ENCODE measurements at regions not wholly inside any gene's neighbourhood (a gene's known extent, or its start where the extent isn't known, plus 50 kb on each side); places are given as distances from the start of the nearest gene placed in this dataset.

DNA sequence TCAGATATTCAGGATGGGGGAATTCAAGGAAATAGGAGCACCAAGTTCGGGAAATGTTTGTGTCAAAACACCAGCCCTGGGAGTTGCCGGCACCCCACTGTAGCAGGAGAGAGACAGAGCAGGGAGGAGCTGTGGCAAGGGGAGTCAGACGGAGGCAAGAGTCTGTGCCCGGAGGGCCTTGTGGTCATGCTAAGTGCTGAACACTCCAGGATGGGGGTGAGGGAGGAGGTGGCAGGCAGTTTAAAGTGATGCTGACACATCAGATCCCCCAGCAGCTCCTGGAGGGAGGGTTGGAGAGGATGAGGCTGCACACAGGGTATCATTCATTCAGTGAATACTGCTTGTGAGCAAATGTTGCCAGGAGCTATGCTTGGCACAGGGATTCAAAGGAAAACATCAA, 150.3 kb upstream of the ETV3 start:
- Histone ChIP-seq H3K79me2 (ENCODE audit: insufficient read depth, low read length) (no peaks in the 10 kb centered on the region), H2AFZ (ENCODE audit: low read depth, low read length, poor library complexity, severe bottlenecking) (no peak overlapping the region), H3K9ac (ENCODE audit: low read length) (no peak overlapping the region), H3K27ac (ENCODE audit: low read depth, low read length) (no peak overlapping the region), H3K4me1 (ENCODE audit: control insufficient read depth in 1 of 2, insufficient read depth in 2 of 2, low read length in 2 of 2) (no peaks in the 10 kb centered on the region), H3K36me3 (ENCODE audit: control insufficient read depth in 1 of 2, insufficient read depth in 2 of 2, low read length in 2 of 2) (no peaks in the 10 kb centered on the region), H3K9me3 (ENCODE audit: control insufficient read depth in 1 of 2, insufficient read depth in 1 of 2, low read depth in 1 of 2, low read length in 2 of 2) (no peaks in the 10 kb centered on the region), H3K27me3 (ENCODE audit: insufficient read depth, low read length) (peaks cover 60% of the 10 kb centered on the region), H3K9me2 (ENCODE audit: insufficient read depth) (no peaks in the 10 kb centered on the region), H3K4me3 (replicated peaks in 1 of 2; ENCODE audit: low read depth in 1 of 2, low read length in 2 of 2) (no peak overlapping the region), H3K4me2 (ENCODE audit: low read length) (no peak overlapping the region), H4K20me1 (ENCODE audit: insufficient read depth) (no peaks in the 10 kb centered on the region)
- TF ChIP-seq EZH2 (IDR thresholded peaks at IDR 0.05) (no peak), CEBPB (IDR thresholded peaks at IDR 0.05; ENCODE audit: low read depth) (no peak), TCF7L2 (IDR thresholded peaks at IDR 0.05; ENCODE audit: borderline replicate concordance, extremely low read depth, insufficient read depth, insufficient read length) (no peak)
- ATAC-seq (no peak), DNase-seq (ENCODE audit: low read depth, low spot score) (no peak)
- BruUV-seq (replicated peaks): no TSS peak
- POLR2A ChIA-PET: no interaction called here
- intact Hi-C loops (cut with micrococcal nuclease): no loop called here
- RAD21 ChIA-PET (ENCODE audit: low non-redundant PET in 1 of 2, low total read pairs in 2 of 2, uncharacterized antibody in 2 of 2, unreplicated experiment in 2 of 2): no interaction called here
- CTCF ChIA-PET: no interaction called here

DNA sequence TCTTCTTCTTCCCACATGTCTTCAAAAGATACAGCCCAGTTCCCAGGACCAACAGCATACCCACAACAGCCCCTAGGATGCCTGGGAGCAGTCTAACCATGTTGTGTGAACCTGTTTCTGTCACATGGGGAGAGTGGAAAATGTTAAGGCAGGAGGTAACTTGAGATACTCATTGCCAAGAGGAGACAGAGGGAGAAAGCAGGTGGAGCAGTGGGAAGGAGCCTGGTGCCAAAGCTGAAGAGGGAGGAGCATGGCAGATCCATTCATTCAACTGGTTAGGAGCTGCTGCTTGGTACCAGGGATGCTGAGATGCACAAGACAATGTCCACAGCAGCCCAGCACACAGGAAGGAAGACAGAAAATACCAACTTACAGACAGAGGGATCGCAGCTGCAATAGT, 149.8 kb upstream of the ETV3 start:
- no peaks in the 10 kb centered on the region for H3K9me3 ChIP-seq (ENCODE audit: control insufficient read depth in 1 of 2, insufficient read depth in 1 of 2, low read depth in 1 of 2, low read length in 2 of 2)
- TF ChIP-seq, protein P1, sequence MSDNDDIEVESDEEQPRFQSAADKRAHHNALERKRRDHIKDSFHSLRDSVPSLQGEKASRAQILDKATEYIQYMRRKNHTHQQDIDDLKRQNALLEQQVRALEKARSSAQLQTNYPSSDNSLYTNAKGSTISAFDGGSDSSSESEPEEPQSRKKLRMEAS (IDR thresholded peaks at IDR 0.05): no peak
- no peak for TF ChIP-seq TCF7L2 (IDR thresholded peaks at IDR 0.05; ENCODE audit: borderline replicate concordance, extremely low read depth, insufficient read depth, insufficient read length)
- no peak overlapping the region for H3K4me3 ChIP-seq (replicated peaks in 1 of 2; ENCODE audit: low read depth in 1 of 2, low read length in 2 of 2)
- H3K27ac ChIP-seq (ENCODE audit: low read depth, low read length): no peak overlapping the region
- ChIA-PET CTCF (no interaction called here), POLR2A (no interaction called here), RAD21 (ENCODE audit: low non-redundant PET in 1 of 2, low total read pairs in 2 of 2, uncharacterized antibody in 2 of 2, unreplicated experiment in 2 of 2) (no interaction called here)
- no peak overlapping the region for H3K4me2 ChIP-seq (ENCODE audit: low read length)
- no peaks in the 10 kb centered on the region for H4K20me1 ChIP-seq (ENCODE audit: insufficient read depth)
- ATAC-seq (no peak), DNase-seq (ENCODE audit: low read depth, low spot score) (no peak)
- H2AFZ ChIP-seq (ENCODE audit: low read depth, low read length, poor library complexity, severe bottlenecking): no peak overlapping the region
- no peaks in the 10 kb centered on the region for H3K9me2 ChIP-seq (ENCODE audit: insufficient read depth)
- BruUV-seq (replicated peaks): no TSS peak
- no peaks in the 10 kb centered on the region for H3K36me3 ChIP-seq (ENCODE audit: control insufficient read depth in 1 of 2, insufficient read depth in 2 of 2, low read length in 2 of 2)
- H3K4me1 ChIP-seq (ENCODE audit: control insufficient read depth in 1 of 2, insufficient read depth in 2 of 2, low read length in 2 of 2): no peaks in the 10 kb centered on the region
- intact Hi-C loops (cut with micrococcal nuclease): no loop called here
- no peak overlapping the region for H3K9ac ChIP-seq (ENCODE audit: low read length)
- H3K27me3 ChIP-seq (ENCODE audit: insufficient read depth, low read length): peaks cover 65% of the 10 kb centered on the region
- H3K79me2 ChIP-seq (ENCODE audit: insufficient read depth, low read length): no peaks in the 10 kb centered on the region
